Limb (tissue), 2 donors: ENCODE measurements at regions not wholly inside any gene's neighbourhood (a gene's known extent, or its start where the extent isn't known, plus 50 kb on each side); places are given as distances from the start of the nearest gene placed in this dataset.
"Not testable (repeated sequence)": the region's sequence is repeated elsewhere in the genome, so short reads cannot be mapped to it uniquely, and the experiment has no call there.

Source experiments
- DNase-seq, 2 donors: peaks; one replicate each; pipeline ENCODE4 v3.0.0-alpha.2; 2016; ENCODE audit errors: extremely low spot score in 2 of 2

DNA sequence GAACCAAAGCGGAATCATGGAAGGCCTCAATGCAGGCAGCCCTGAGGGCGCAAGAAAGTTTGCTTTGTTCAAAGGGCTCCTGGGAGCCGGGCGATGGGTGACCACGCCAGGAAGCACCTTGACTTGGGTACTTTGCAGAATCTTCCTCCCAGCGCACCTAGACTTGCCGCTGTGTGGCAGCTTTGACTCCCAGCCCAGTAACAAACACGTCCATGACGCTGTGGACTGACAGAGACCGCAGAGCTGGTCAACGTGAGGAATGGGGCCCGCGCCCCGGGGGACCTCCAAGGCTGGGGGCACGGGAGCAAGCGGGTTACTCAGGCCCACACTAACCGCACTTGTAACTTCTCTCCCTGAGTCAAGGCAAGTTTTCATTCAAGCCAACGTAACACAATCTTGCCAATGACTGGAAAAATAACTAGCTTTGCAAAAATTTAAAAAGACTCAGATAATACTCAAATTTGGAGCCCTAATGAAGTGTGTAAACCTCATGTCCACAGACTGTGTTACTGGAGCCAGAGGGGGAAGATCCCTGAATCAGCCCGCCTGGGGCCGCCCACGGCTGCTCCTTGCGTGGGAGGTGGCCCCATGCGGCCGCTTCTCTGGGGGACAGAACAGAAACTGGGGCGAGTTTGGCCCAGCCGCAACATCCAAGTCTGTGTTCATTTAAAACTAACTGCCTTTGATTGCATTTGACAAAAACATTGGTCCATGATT, 130.8 kb downstream of the DNAJB6 start:
- peak in 1 of 2 donors; percentile 19 for DNase-seq

DNA sequence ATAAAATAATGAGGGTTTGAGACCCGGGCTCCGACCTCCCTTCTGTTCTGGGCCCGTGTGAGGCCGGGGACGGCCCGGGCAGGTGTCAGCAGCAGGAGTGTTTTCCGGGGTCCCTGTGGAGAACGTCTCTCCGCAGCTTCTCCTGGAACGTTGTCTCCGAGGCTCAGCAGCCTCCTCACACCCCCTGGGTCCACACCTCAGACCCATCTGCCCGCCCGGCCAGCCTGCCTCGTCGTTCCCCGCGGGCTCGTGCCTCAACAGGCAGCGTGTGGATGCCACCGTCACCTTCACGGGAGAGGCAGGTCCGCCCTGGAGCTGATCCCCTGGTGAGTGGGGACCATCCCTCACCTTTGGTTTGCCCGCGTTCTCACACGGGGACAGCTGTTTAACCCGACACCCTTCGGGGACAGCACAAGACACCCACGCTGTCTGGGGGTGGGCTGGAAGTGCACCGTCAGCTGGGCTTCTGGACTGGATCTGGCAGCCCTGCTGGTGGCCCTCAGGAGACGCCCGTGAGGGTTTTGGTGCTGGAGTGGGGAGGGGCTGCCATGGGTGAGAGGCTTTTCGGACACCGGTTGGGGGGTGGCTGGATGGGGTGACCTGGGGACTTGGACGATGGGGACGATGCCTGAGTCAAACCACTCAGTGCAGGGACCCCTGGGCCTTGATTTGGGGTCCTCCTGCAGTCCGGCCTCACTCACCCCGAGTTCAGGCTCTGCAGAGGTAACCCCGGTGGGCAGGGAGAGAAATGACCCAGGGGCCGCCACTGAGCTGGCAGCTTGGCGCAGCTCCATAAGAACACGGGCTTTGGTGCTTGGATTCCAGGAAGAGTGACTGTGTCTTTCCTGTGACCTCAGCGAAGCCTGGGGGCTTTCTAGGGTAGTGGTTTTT, 131.7 kb downstream of the DNAJB6 start:
- DNase-seq = peak in 1 of 2 donors; percentile 22

DNA sequence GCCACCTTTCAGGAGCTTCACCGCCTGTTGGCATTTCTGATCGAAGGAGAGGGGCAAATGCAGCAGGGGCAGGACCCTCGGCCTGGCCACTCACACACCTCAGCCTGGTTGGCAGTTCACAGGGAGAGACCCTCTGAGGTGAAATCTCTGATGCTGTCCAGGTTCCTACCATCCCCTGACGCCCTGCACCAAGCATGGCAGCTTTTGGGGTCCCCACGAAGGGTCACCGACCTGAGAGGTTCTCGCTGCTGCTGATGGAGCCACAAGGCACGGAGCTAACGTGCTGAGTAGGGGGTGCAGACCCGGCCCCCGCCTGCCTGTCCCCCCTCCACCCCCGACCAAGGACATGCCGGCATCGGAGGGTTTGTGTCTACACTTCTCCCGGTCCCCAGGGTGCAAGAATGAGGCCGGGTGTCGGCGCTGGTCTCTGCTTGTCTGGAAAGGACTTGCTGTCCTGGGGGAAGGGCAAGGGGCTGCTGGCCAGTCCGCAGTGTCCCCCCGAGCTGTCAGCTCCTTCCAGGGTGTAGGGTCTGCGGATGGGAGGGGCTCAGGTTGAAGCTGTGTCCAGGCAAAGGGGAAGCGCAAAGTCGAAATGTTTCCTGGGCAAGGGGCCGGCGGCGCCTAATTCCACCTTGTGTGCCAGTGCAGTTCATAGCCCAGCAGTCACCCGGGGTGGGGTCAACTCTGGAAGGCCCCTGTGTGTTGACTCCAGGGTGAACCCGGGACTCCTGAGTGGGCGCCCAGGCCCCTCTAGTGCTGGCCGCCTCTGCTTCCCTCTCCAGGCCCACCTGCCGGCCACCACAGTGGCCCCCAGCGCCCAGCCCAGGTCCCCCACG, 132.6 kb downstream of the DNAJB6 start:
- peak in 1 of 2 donors; percentile 26 for DNase-seq

DNA sequence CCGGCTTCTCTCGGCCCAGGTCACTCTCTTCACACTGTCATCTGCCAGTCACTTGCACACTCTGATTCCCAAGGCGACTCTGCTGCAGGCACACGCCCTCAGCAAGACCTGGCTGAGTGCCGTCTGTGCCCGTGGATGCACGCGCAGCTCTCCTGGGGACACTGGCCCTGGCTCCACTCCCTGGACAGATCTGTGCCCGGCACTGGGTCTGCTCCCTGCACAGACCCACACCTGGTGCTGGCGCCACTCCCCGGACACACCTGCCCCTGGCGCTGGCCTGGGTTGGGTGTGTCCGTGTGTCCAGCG, 133.2 kb downstream of the DNAJB6 start:
- DNase-seq = no peak

GRCh38 chr7:157470701-157471131, 133.9 kb downstream of the DNAJB6 start:
- peak in 1 of 2 donors; percentile 17 for DNase-seq

GRCh38 chr7:157471259-157472125, 134.7 kb downstream of the DNAJB6 start:
- DNase-seq = peak in 1 of 2 donors; percentile 11

GRCh38 chr7:157472311-157473050, 135.7 kb downstream of the DNAJB6 start:
- peak in 1 of 2 donors; percentile 9 for DNase-seq

DNA sequence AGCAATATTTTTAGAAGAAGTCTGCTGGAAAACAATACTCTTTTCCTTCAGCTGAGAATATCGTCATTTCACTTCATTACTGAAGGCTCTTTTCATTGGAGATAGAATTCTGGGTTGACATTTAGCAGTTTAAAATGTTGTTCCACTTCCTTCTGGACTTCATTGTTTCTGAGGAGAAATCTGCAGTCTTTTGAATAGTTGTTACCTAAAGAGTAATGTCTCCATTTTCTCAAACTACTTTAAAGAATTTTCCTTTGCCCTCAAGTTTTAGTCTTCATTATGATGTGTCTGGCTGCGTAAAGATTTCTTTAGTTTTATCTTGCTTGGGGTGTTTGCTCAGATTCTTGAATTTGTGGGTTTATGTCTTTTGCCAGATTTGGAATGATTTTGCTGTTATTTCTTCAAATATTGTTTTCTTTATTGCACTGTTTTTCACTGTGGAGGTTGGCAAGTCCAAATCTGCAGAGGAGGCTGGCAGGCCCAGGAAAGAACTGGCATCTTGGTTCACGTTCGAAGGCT, 136.3 kb downstream of the DNAJB6 start:
- no peak for DNase-seq

- peak in 1 of 2 donors; percentile 23 for DNase-seq
These were observed 137.9 kb downstream of the DNAJB6 start for GRCh38 chr7:157474685-157475084.

- no peak for DNase-seq
These were observed 138.3 kb downstream of the DNAJB6 start for GRCh38 chr7:157475095-157475494.

DNA sequence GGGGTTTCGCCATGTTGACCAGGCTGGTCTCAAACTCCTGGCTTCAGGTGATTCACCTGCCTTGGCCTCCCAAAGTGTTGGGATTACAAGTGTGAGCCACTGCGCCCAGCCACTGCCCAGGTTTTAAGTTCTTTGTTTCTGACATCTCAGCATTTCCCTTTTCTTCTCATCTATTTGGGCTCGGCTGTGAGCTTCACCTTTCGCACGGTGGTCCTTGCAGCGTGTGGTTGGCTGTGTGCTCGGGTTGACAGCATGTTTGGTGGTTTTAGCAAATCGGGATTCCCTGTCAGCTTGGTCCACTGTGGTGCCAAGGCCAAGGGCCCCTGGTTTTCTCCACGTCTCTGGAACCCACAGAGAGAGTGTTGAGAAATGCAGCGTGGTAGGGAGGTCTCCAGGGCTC, 138.8 kb downstream of the DNAJB6 start:
- DNase-seq = no peak

DNA sequence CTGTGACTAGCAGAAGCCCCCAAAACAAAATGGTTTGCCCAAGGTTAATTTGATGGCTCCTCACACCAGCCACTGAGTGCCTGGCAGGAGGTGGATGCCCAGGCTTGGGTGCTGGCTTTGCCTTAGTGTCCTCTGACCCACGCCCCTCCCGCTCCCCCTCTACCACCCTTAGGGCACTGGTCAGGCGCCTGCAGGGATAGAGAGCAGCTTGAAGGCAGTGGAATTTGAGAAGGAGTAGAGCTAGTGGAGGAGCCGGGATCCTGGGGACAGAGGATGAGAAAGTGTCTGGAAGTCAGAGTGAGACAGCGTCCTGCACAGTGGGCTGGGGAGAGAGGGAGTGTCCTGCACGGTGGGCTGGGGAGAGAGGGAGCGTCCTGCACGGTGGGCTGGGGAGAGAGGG, 139.4 kb downstream of the DNAJB6 start:
- DNase-seq = peak in 1 of 2 donors; percentile 8

- no peak for DNase-seq
These were observed 140.1 kb downstream of the DNAJB6 start for GRCh38 chr7:157476654-157477549.

- DNase-seq = peak in 1 of 2 donors; percentile 16
These were observed 140.9 kb downstream of the DNAJB6 start for GRCh38 chr7:157477550-157478212.

DNA sequence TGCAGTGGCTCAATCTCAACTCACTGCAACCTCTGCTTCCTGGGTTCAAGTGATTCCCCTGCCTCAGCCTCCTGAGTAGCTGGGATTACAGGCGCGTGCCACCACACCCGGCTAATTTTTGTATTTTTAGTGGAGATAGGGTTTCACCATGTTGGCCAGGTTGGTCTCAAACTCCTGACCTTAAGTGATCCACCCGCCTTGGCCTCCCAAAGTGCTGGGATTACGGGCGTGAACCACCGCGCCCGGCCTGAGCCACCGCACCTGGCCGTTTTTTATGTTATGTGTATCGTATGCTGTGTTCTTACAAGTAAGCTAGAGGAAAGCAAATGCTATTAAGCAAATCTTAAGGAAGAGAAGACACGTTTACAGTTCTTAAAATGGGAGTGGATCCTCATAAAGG, 141.8 kb downstream of the DNAJB6 start:
- DNase-seq = not testable (repeated sequence)

- DNase-seq = no peak
These were observed 142.5 kb downstream of the DNAJB6 start for GRCh38 chr7:157479326-157479725.

- peak in 1 of 2 donors; percentile 27 for DNase-seq
These were observed 143.7 kb downstream of the DNAJB6 start for GRCh38 chr7:157480371-157481050.

DNA sequence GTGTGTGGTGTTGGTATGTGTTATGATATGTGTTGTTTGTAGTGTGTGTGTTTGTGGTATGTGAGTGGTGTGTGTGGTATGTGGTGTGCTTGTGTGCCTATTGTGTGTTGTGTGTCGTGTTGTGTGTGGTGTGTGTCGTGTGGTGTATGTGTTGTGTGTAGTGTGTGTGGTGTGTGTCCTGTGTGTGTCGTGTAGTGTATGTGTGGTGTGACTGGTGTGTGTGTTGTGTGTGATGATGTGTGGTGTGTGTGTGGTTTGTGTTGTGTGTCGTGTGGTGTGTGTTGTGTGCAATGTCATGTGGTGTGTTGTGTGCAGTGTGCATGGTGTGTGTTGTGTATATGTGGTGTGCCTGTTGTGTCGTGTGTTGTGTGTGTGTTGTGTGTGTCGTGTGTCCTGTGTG, 144.6 kb downstream of the DNAJB6 start:
- no peak for DNase-seq
